ENCODE measurements at regions not wholly inside any gene's neighbourhood (a gene's known extent, or its start where the extent isn't known, plus 50 kb on each side); places are given as distances from the start of the nearest gene placed in this dataset.

- Histone ChIP-seq H3K4me3 (no peak overlapping the region), H3K27ac (no peak overlapping the region), H3K27me3 (no peaks in the 10 kb centered on the region), H3K36me3 (ENCODE audit: low read depth, missing control alignments) (no peaks in the 10 kb centered on the region), H3K4me1 (no peaks in the 10 kb centered on the region), H3K9me3 (no peaks in the 10 kb centered on the region)
- intact Hi-C loops (cut with DNase I; ENCODE audit: low total_unique reads): no loop called here
- no peak for TF ChIP-seq CTCF (IDR thresholded peaks at IDR 0.05)
- no peak for TF ChIP-seq POLR2A (IDR thresholded peaks at IDR 0.05)
- whole genome bisulfite sequencing, 2 donors: 58 to 79% methylated on average over 1 of the region's 1 CpG
- no peak for DNase-seq
These were observed 358.5 kb upstream of the HNRNPA3 start for GRCh38 chr2:176854062-176854461.

GRCh38 chr2:176854878-176855277 lies 357.7 kb upstream of the HNRNPA3 start:
- WGBS, 2 donors: 67 to 74% methylated on average over 3 of the region's 3 CpGs
- no peaks in the 10 kb centered on the region for H3K4me1 ChIP-seq
- intact Hi-C loops (cut with DNase I; ENCODE audit: low total_unique reads): no loop called here
- H3K27ac ChIP-seq: no peak overlapping the region
- H3K36me3 ChIP-seq (ENCODE audit: low read depth, missing control alignments): no peaks in the 10 kb centered on the region
- H3K4me3 ChIP-seq: no peak overlapping the region
- TF ChIP-seq CTCF (IDR thresholded peaks at IDR 0.05) (no peak), POLR2A (IDR thresholded peaks at IDR 0.05) (no peak)
- H3K27me3 ChIP-seq: no peaks in the 10 kb centered on the region
- H3K9me3 ChIP-seq: no peaks in the 10 kb centered on the region
- DNase-seq: no peak

GRCh38 chr2:176856683-176857082 lies 355.9 kb upstream of the HNRNPA3 start:
- no peak for TF ChIP-seq CTCF (IDR thresholded peaks at IDR 0.05)
- TF ChIP-seq POLR2A (IDR thresholded peaks at IDR 0.05): no peak
- H3K27ac ChIP-seq: no peak overlapping the region
- intact Hi-C loops (cut with DNase I; ENCODE audit: low total_unique reads): no loop called here
- H3K4me3 ChIP-seq: no peak overlapping the region
- 59 to 85% methylated on average over 1 of the region's 1 CpG for WGBS, 2 donors
- DNase-seq: no peak
- no peaks in the 10 kb centered on the region for H3K4me1 ChIP-seq
- no peaks in the 10 kb centered on the region for H3K27me3 ChIP-seq
- no peaks in the 10 kb centered on the region for H3K9me3 ChIP-seq
- no peaks in the 10 kb centered on the region for H3K36me3 ChIP-seq (ENCODE audit: low read depth, missing control alignments)

- no peak for DNase-seq
- WGBS, 2 donors: 63 to 68% methylated on average over 2 of the region's 2 CpGs
- no peaks in the 10 kb centered on the region for H3K36me3 ChIP-seq (ENCODE audit: low read depth, missing control alignments)
- H3K27ac ChIP-seq: no peak overlapping the region
- H3K4me1 ChIP-seq: no peaks in the 10 kb centered on the region
- H3K27me3 ChIP-seq: no peaks in the 10 kb centered on the region
- no peaks in the 10 kb centered on the region for H3K9me3 ChIP-seq
- TF ChIP-seq POLR2A (IDR thresholded peaks at IDR 0.05) (no peak), CTCF (IDR thresholded peaks at IDR 0.05) (no peak)
- intact Hi-C loops (cut with DNase I; ENCODE audit: low total_unique reads): no loop called here
- H3K4me3 ChIP-seq: no peak overlapping the region
These were observed 347.3 kb upstream of the HNRNPA3 start for GRCh38 chr2:176865336-176865735.

GRCh38 chr2:176872406-176872805 lies 340.2 kb upstream of the HNRNPA3 start:
- Histone ChIP-seq H3K36me3 (ENCODE audit: low read depth, missing control alignments) (no peaks in the 10 kb centered on the region), H3K4me3 (no peak overlapping the region), H3K27ac (no peak overlapping the region), H3K27me3 (no peaks in the 10 kb centered on the region), H3K9me3 (no peaks in the 10 kb centered on the region), H3K4me1 (no peaks in the 10 kb centered on the region)
- TF ChIP-seq POLR2A (IDR thresholded peaks at IDR 0.05) (no peak), CTCF (IDR thresholded peaks at IDR 0.05) (no peak)
- intact Hi-C loops (cut with DNase I; ENCODE audit: low total_unique reads): no loop called here
- 89 to 90% methylated on average over 3 of the region's 3 CpGs for WGBS, 2 donors
- DNase-seq: no peak
